Smooth muscle cell (in vitro differentiated cells): ENCODE measurements at regions not wholly inside any gene's neighbourhood (a gene's known extent, or its start where the extent isn't known, plus 50 kb on each side); places are given as distances from the start of the nearest gene placed in this dataset.

Source experiments
- DNase-seq: peaks from one replicate; lab custom pipeline; 2025; ENCODE audit not compliant: unreplicated experiment; lab: John Stamatoyannopoulos, UW
- H2AFZ ChIP-seq: fragments of 200-600 bp; sonication (generic); 2 replicates; pipeline ENCODE4 v1.6.0; 2016; ENCODE audit warnings: antibody characterized with exemption, low read depth, mild to moderate bottlenecking
- H3F3A ChIP-seq: fragments of 200-600 bp; sonication (generic); 2 replicates; pipeline ENCODE4 v1.6.0; 2017; ENCODE audit warnings: antibody characterized with exemption, low read depth
- H3K27ac ChIP-seq: fragments of 200-600 bp; sonication (generic); 2 replicates; pipeline ENCODE4 v1.5.1; 2016; ENCODE audit warnings: low read depth, mild to moderate bottlenecking
- H3K27me3 ChIP-seq: fragments of 200-600 bp; sonication (generic); 2 replicates; pipeline ENCODE4 v1.6.1; 2016; ENCODE audit warnings: low read depth, mild to moderate bottlenecking
- H3K36me3 ChIP-seq: fragments of 200-600 bp; sonication (generic); 2 replicates; pipeline ENCODE4 v1.5.1; 2016; ENCODE audit warnings: low read depth
- H3K4me1 ChIP-seq: fragments of 200-600 bp; sonication (generic); 2 replicates; pipeline ENCODE4 v1.5.1; 2016; ENCODE audit warnings: low read depth
- H3K4me2 ChIP-seq: fragments of 200-600 bp; sonication (generic); 2 replicates; pipeline ENCODE4 v1.6.0; 2016; ENCODE audit warnings: mild to moderate bottlenecking
- H3K4me3 ChIP-seq: fragments of 200-600 bp; sonication (generic); 2 replicates; pipeline ENCODE4 v1.5.1; 2016; ENCODE audit warnings: mild to moderate bottlenecking
- H3K79me2 ChIP-seq: fragments of 200-600 bp; sonication (generic); 2 replicates; pipeline ENCODE4 v1.6.0; 2016; ENCODE audit warnings: low read depth, mild to moderate bottlenecking
- H3K9ac ChIP-seq: fragments of 200-600 bp; sonication (generic); 2 replicates; pipeline ENCODE4 v1.6.0; 2016; ENCODE audit warnings: low read depth
- H3K9me3 ChIP-seq: fragments of 200-600 bp; sonication (generic); replicated peaks from 2 replicates; pipeline ENCODE4 v1.5.1; 2016; ENCODE audit warnings: low read depth
- H4K20me1 ChIP-seq: fragments of 200-600 bp; sonication (generic); 2 replicates; pipeline ENCODE4 v1.6.0; 2016; ENCODE audit warnings: low read depth
- WGBS: methylation state at CpG from one replicate; pipeline ENCODE4 v1.1.7; 2016; ENCODE audit warnings: low lambda C conversion rate; 5-methylcytosine and 5-hydroxymethylcytosine counted together
- TF ChIP-seq, protein P1 (sequence below): fragments of 200-600 bp; sonication (generic); IDR thresholded peaks from 2 replicates; pipeline ENCODE4 v1.5.1; 2017; ENCODE audit warnings: borderline replicate concordance, mild to moderate bottlenecking, antibody characterized with exemption; ENCODE audit not compliant: insufficient read depth, poor library complexity, severe bottlenecking

DNA sequence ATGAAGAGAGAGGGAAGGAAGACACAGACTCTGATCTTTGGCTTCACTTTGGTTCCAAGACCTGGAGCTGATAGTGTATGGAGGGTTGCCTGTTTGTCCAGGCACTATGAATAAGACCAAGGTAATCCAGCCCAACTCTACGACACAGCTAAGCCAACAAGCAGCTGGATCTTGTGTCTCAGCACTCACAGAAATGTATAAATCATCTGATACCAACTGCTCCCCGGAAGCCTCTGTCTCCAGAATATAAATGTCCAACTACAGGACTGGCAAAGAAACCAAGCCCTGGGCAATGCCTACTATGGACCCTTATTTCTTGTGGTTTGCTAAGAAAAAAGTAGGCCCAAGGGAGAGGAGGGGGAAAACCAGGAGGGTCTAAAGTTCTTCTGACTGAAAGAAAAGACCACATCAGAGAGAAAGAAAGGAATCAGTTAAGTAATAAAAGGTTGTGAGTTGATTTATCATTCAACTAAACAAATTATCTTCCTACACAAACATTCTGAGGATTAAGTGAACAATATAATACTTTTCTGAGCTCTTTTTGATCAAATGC, 204.0 kb downstream of the DAD1 start:
- Histone ChIP-seq H3K27me3 (no peaks in the 10 kb centered on the region), H3K4me1 (no peaks in the 10 kb centered on the region)
- TF ChIP-seq, protein P1, sequence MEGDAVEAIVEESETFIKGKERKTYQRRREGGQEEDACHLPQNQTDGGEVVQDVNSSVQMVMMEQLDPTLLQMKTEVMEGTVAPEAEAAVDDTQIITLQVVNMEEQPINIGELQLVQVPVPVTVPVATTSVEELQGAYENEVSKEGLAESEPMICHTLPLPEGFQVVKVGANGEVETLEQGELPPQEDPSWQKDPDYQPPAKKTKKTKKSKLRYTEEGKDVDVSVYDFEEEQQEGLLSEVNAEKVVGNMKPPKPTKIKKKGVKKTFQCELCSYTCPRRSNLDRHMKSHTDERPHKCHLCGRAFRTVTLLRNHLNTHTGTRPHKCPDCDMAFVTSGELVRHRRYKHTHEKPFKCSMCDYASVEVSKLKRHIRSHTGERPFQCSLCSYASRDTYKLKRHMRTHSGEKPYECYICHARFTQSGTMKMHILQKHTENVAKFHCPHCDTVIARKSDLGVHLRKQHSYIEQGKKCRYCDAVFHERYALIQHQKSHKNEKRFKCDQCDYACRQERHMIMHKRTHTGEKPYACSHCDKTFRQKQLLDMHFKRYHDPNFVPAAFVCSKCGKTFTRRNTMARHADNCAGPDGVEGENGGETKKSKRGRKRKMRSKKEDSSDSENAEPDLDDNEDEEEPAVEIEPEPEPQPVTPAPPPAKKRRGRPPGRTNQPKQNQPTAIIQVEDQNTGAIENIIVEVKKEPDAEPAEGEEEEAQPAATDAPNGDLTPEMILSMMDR = no peak

DNA sequence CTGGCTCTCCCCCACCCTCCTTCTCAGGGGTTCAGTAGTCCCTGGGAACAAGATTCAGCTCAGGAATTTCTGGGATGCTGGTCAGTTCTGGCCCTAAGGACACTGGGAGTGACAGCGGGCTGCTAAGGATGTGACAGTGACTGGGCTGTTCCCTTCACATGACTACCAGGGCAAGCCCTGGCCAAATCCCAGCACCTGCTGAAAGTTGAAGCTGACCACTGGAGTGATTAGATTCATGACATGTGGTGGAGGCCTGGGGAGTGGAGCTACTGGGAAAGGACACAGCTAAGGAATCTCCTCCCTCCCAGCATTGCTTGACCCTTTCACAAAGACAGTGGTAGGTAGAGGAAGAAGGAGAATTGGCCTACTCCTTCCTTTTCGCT, 204.9 kb downstream of the DAD1 start:
- Histone ChIP-seq H2AFZ (no peak overlapping the region), H3K79me2 (no peaks in the 10 kb centered on the region), H3K4me2 (no peak overlapping the region), H3K9me3 (no peaks in the 10 kb centered on the region), H3K27me3 (no peaks in the 10 kb centered on the region), H4K20me1 (no peaks in the 10 kb centered on the region), H3K4me3 (no peak overlapping the region), H3F3A (peaks cover 8% of the 10 kb centered on the region), H3K27ac (no peak overlapping the region), H3K4me1 (no peaks in the 10 kb centered on the region), H3K9ac (no peak overlapping the region), H3K36me3 (no peaks in the 10 kb centered on the region)
- no peak for DNase-seq
- WGBS = 100% methylated on average over 2 of the region's 2 CpGs
- TF ChIP-seq, protein P1 = no peak

More for the DNA sequence above, 204.0 kb downstream of the DAD1 start:
- WGBS = 60% methylated on average over 2 of the region's 2 CpGs
- Histone ChIP-seq H3K4me2 (no peak overlapping the region), H3K9me3 (no peaks in the 10 kb centered on the region), H3F3A (peaks cover 8% of the 10 kb centered on the region), H3K9ac (no peak overlapping the region), H3K4me3 (no peak overlapping the region), H3K79me2 (no peaks in the 10 kb centered on the region), H3K27ac (no peak overlapping the region), H3K36me3 (no peaks in the 10 kb centered on the region), H4K20me1 (no peaks in the 10 kb centered on the region), H2AFZ (no peak overlapping the region)
- DNase-seq = no peak

DNA sequence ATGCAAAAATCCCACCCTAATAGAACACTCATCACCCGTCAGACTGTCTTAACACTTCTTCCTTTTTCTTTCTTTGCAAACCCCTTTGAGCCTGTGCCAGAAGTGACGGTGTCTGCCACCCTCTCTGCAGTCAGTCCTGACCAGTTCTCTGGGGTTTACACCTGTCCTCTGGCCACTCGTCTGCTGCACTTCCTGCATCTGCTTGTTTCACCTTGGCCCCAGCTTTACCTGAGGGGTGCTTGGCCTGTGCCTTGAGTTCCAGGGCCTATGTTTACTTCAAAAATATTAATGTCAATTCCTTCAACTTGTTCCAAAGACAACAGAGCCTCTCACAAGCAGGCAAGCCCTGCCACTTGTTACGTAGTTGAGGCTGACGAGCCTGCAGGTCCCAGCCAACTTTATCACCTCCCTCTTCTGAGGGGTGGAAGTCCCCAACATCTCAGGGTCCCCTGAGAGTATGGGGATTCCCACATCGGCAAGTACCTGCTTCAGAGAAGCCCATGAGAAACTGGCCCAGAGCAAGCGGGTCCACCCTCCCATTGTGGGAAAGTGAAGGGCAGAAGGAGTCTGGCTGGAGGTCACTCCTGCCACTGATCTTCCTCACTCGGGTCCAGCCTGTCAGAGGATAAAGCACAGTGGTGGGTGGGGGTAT, 205.4 kb downstream of the DAD1 start:
- Histone ChIP-seq H3K4me2 (no peak overlapping the region), H3K27me3 (no peaks in the 10 kb centered on the region)

More for the DNA sequence above, 205.4 kb downstream of the DAD1 start:
- TF ChIP-seq, protein P1 = no peak
- H3K4me3 ChIP-seq = no peak overlapping the region
- no peak for DNase-seq
- peaks cover 3% of the 10 kb centered on the region for H3F3A ChIP-seq
- no peaks in the 10 kb centered on the region for H3K4me1 ChIP-seq
- H2AFZ ChIP-seq = no peak overlapping the region
- no peaks in the 10 kb centered on the region for H4K20me1 ChIP-seq
- H3K9ac ChIP-seq = no peak overlapping the region
- H3K9me3 ChIP-seq = no peaks in the 10 kb centered on the region
- H3K27ac ChIP-seq = no peak overlapping the region
- no peaks in the 10 kb centered on the region for H3K79me2 ChIP-seq
- no peaks in the 10 kb centered on the region for H3K36me3 ChIP-seq
- 91% methylated on average over 8 of the region's 8 CpGs for WGBS
